ENCODE measurements at regions not wholly inside any gene's neighbourhood (a gene's known extent, or its start where the extent isn't known, plus 50 kb on each side); places are given as distances from the start of the nearest gene placed in this dataset.

DNA sequence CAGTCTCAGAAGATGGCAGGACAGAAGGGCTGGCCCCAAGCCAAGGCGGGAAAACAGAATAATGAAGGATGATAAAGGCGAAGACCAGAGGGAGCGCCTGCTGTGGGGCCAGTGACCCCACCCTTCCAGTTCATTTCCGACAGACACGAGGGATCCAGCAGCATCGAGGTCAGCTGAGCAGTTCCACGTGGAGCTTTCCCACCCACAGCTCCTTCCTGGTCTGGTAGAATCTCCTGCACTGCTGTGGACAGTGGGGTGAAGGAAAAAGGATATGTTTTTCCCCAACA, 265.9 kb upstream of the VLDLR start:
- Histone ChIP-seq H3K27me3 (ENCODE audit: control insufficient read depth in 2 of 2, insufficient read depth in 2 of 2, low read length in 2 of 2) (no peaks in the 10 kb centered on the region), H3K9ac (replicated peaks; ENCODE audit: extremely low read depth, insufficient read depth, low read length) (no peak overlapping the region), H3K4me2 (ENCODE audit: insufficient read depth, low read length) (no peak overlapping the region), H3K79me2 (ENCODE audit: control insufficient read depth, insufficient read depth, low read length) (no peaks in the 10 kb centered on the region), H3K4me3 (replicated peaks in 1 of 3; ENCODE audit: insufficient read depth in 1 of 3, low read depth in 1 of 3, low read length in 3 of 3) (no peak overlapping the region), H3K9me1 (replicated peaks; ENCODE audit: control insufficient read depth, extremely low read depth, insufficient read depth, low read length) (no peaks in the 10 kb centered on the region), H3K4me1 (ENCODE audit: control insufficient read depth, extremely low read depth, insufficient read depth, low read length) (no peaks in the 10 kb centered on the region), H3K27ac (ENCODE audit: insufficient read depth, low read depth, low read length) (no peak overlapping the region), H4K20me1 (replicated peaks; ENCODE audit: control insufficient read depth, extremely low read depth, insufficient read depth, low read length) (no peaks in the 10 kb centered on the region), H2AFZ (ENCODE audit: low read depth, low read length) (no peak overlapping the region), H3K36me3 (ENCODE audit: control insufficient read depth in 2 of 2, extremely low read depth in 1 of 2, insufficient read depth in 2 of 2, low read length in 2 of 2) (no peaks in the 10 kb centered on the region), H3K9me3 (replicated peaks; ENCODE audit: control insufficient read depth, insufficient read depth, low read length) (no peaks in the 10 kb centered on the region)
- intact Hi-C loops (cut with micrococcal nuclease) = no loop called here
- POLR2A ChIA-PET = no interaction called here
- DNase-seq (ENCODE audit: low read depth, low spot score) (no peak), FAIRE-seq (no peak)
- CTCF ChIA-PET = interaction anchor here (0.8 to 1.2 kb wide), 2 partner anchors 13 to 15 kb away, joined by 3 read pairs; no protein-coding TSS in a partner anchor
- no TSS peak for BruUV-seq (replicated peaks)
- no peak for TF ChIP-seq MYC (IDR thresholded peaks at IDR 0.05; ENCODE audit: low read depth, low read length)
- TF ChIP-seq EZH2 (IDR thresholded peaks at IDR 0.05; ENCODE audit: borderline replicate concordance, low read depth, low read length, severe bottlenecking) = no peak
- TF ChIP-seq, protein P1, sequence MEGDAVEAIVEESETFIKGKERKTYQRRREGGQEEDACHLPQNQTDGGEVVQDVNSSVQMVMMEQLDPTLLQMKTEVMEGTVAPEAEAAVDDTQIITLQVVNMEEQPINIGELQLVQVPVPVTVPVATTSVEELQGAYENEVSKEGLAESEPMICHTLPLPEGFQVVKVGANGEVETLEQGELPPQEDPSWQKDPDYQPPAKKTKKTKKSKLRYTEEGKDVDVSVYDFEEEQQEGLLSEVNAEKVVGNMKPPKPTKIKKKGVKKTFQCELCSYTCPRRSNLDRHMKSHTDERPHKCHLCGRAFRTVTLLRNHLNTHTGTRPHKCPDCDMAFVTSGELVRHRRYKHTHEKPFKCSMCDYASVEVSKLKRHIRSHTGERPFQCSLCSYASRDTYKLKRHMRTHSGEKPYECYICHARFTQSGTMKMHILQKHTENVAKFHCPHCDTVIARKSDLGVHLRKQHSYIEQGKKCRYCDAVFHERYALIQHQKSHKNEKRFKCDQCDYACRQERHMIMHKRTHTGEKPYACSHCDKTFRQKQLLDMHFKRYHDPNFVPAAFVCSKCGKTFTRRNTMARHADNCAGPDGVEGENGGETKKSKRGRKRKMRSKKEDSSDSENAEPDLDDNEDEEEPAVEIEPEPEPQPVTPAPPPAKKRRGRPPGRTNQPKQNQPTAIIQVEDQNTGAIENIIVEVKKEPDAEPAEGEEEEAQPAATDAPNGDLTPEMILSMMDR (IDR thresholded peaks at IDR 0.05; ENCODE audit: extremely low read depth in 1 of 2, insufficient read depth in 1 of 2, low read depth in 1 of 2, low read length in 2 of 2) = no peak
- TF ChIP-seq FOS (IDR thresholded peaks at IDR 0.05; ENCODE audit: borderline replicate concordance, insufficient read depth, low read length) = no peak
- no peak for TF ChIP-seq JUN (IDR thresholded peaks at IDR 0.05; ENCODE audit: borderline replicate concordance, insufficient read depth, insufficient read length, low read depth)
- no peak for TF ChIP-seq GATA2 (IDR thresholded peaks at IDR 0.05; ENCODE audit: insufficient read depth, insufficient read length, low read depth, low read length)
- TF ChIP-seq, protein P2, sequence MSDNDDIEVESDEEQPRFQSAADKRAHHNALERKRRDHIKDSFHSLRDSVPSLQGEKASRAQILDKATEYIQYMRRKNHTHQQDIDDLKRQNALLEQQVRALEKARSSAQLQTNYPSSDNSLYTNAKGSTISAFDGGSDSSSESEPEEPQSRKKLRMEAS (IDR thresholded peaks at IDR 0.05; ENCODE audit: insufficient read depth, insufficient read length) = no peak
- TF ChIP-seq POLR2AphosphoS5 (IDR thresholded peaks at IDR 0.05; ENCODE audit: insufficient read depth, low read depth, low read length) = no peak
- dilution Hi-C loops (cut with MboI; ENCODE audit: extremely low pct_ligation_motif_present, low sequenced_read_pairs) = no loop called here
